ENCODE measurements at regions not wholly inside any gene's neighbourhood (a gene's known extent, or its start where the extent isn't known, plus 50 kb on each side); places are given as distances from the start of the nearest gene placed in this dataset.

DNA sequence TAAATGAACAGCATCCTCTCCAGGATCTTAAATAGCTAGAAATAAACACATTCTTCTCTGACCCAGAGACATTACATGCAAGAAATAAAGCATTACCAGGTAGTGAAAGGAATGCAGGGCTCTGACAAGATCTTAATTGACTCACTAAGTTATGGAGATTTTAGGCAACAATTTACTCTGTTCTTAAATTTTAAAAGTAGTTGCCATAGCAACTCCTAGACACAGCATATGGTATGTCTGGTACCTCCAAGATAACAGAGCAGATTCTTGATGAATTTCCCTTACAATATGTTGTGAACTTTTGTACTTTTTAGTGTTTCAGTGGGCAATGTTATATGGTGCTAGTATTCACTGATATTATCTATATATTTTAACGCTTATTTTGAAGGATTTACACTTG, 76.7 kb upstream of the G2E3 start:
- Histone ChIP-seq H3F3A (ENCODE audit: low read length, unreplicated experiment) (no peaks in the 10 kb centered on the region), H2AFZ (ENCODE audit: low read length) (no peak overlapping the region), H3K36me3 (ENCODE audit: low read depth, low read length) (no peaks in the 10 kb centered on the region), H3K27me3 (ENCODE audit: low read length) (peaks cover 50% of the 10 kb centered on the region), H3K9me3 (ENCODE audit: low read length) (no peaks in the 10 kb centered on the region), H3K9ac (ENCODE audit: low read length) (no peak overlapping the region), H3K9me2 (replicated peaks; ENCODE audit: low read length) (no peaks in the 10 kb centered on the region), H3K79me2 (ENCODE audit: low read length) (no peaks in the 10 kb centered on the region), H3K4me2 (ENCODE audit: low read length) (no peak overlapping the region), H3K4me1 (ENCODE audit: insufficient read depth, low read length) (no peaks in the 10 kb centered on the region), H3K4me3 (ENCODE audit: low read length) (no peak overlapping the region), H4K20me1 (ENCODE audit: low read length) (no peaks in the 10 kb centered on the region), H3K27ac (ENCODE audit: low read length) (no peak overlapping the region)
- ChIA-PET CTCF (no interaction called here), POLR2A (ENCODE audit: unreplicated experiment) (no interaction called here)
- ATAC-seq = no peak
- intact Hi-C loops (cut with micrococcal nuclease) = no loop called here
- no peak for TF ChIP-seq CTCF (conservative IDR thresholded peaks at IDR 0.05; ENCODE audit: low read depth, low read length)
- no peak for TF ChIP-seq EZH2 (IDR thresholded peaks at IDR 0.05; ENCODE audit: low read length, unreplicated experiment)
- TF ChIP-seq EZH2phosphoT487 (IDR thresholded peaks at IDR 0.05; ENCODE audit: borderline replicate concordance, low read length) = no peak
- no peak for DNase-seq
- no TSS peak for BruUV-seq (replicated peaks)

GRCh38 chr14:30484201-30484600, 74.8 kb upstream of the G2E3 start:
- DNase-seq = no peak
- peaks cover 67% of the 10 kb centered on the region for H3K27me3 ChIP-seq (ENCODE audit: low read length)
- H3K4me3 ChIP-seq (ENCODE audit: low read length) = no peak overlapping the region
- intact Hi-C loops (cut with micrococcal nuclease) = no loop called here
- no peak for ATAC-seq
- CTCF ChIA-PET = no interaction called here
- POLR2A ChIA-PET (ENCODE audit: unreplicated experiment) = no interaction called here
- no peak overlapping the region for H3K27ac ChIP-seq (ENCODE audit: low read length)
- H3K4me1 ChIP-seq (ENCODE audit: insufficient read depth, low read length) = no peaks in the 10 kb centered on the region
- H3K9ac ChIP-seq (ENCODE audit: low read length) = no peak overlapping the region
- no peaks in the 10 kb centered on the region for H3K9me2 ChIP-seq (replicated peaks; ENCODE audit: low read length)
- H3K4me2 ChIP-seq (ENCODE audit: low read length) = no peak overlapping the region
- H3K79me2 ChIP-seq (ENCODE audit: low read length) = no peaks in the 10 kb centered on the region
- no peak overlapping the region for H2AFZ ChIP-seq (ENCODE audit: low read length)
- H3K36me3 ChIP-seq (ENCODE audit: low read depth, low read length) = no peaks in the 10 kb centered on the region
- no peak for TF ChIP-seq EZH2 (IDR thresholded peaks at IDR 0.05; ENCODE audit: low read length, unreplicated experiment)
- no peak for TF ChIP-seq EZH2phosphoT487 (IDR thresholded peaks at IDR 0.05; ENCODE audit: borderline replicate concordance, low read length)
- no peak for TF ChIP-seq CTCF (conservative IDR thresholded peaks at IDR 0.05; ENCODE audit: low read depth, low read length)
- H4K20me1 ChIP-seq (ENCODE audit: low read length) = no peaks in the 10 kb centered on the region
- H3K9me3 ChIP-seq (ENCODE audit: low read length) = no peaks in the 10 kb centered on the region
- H3F3A ChIP-seq (ENCODE audit: low read length, unreplicated experiment) = no peaks in the 10 kb centered on the region
- no TSS peak for BruUV-seq (replicated peaks)

- no peak overlapping the region for H3K4me3 ChIP-seq (ENCODE audit: low read length)
- no peak overlapping the region for H3K27ac ChIP-seq (ENCODE audit: low read length)
- peaks cover 75% of the 10 kb centered on the region for H3K27me3 ChIP-seq (ENCODE audit: low read length)
- no peaks in the 10 kb centered on the region for H3K36me3 ChIP-seq (ENCODE audit: low read depth, low read length)
- ChIA-PET POLR2A (ENCODE audit: unreplicated experiment) (interaction anchor here (0.7 kb wide), 1 partner anchor 28 kb away, joined by 3 read pairs; no protein-coding TSS in a partner anchor), CTCF (no interaction called here)
- intact Hi-C loops (cut with micrococcal nuclease) = no loop called here
- H3K9me3 ChIP-seq (ENCODE audit: low read length) = no peaks in the 10 kb centered on the region
- no TSS peak for BruUV-seq (replicated peaks)
- H3F3A ChIP-seq (ENCODE audit: low read length, unreplicated experiment) = no peaks in the 10 kb centered on the region
- H4K20me1 ChIP-seq (ENCODE audit: low read length) = no peaks in the 10 kb centered on the region
- no peaks in the 10 kb centered on the region for H3K9me2 ChIP-seq (replicated peaks; ENCODE audit: low read length)
- H2AFZ ChIP-seq (ENCODE audit: low read length) = no peak overlapping the region
- H3K4me2 ChIP-seq (ENCODE audit: low read length) = no peak overlapping the region
- TF ChIP-seq EZH2phosphoT487 (IDR thresholded peaks at IDR 0.05; ENCODE audit: borderline replicate concordance, low read length) = no peak
- no peak for TF ChIP-seq EZH2 (IDR thresholded peaks at IDR 0.05; ENCODE audit: low read length, unreplicated experiment)
- H3K9ac ChIP-seq (ENCODE audit: low read length) = no peak overlapping the region
- DNase-seq (no peak), ATAC-seq (no peak)
- no peaks in the 10 kb centered on the region for H3K79me2 ChIP-seq (ENCODE audit: low read length)
- H3K4me1 ChIP-seq (ENCODE audit: insufficient read depth, low read length) = no peaks in the 10 kb centered on the region
Measured at GRCh38 chr14:30484976-30485375, 74.0 kb upstream of the G2E3 start.
